Kidney capillary endothelial cell (primary cell): ENCODE measurements at regions not wholly inside any gene's neighbourhood (a gene's known extent, or its start where the extent isn't known, plus 50 kb on each side); places are given as distances from the start of the nearest gene placed in this dataset.
"Not testable (repeated sequence)": the region's sequence is repeated elsewhere in the genome, so short reads cannot be mapped to it uniquely, and the experiment has no call there.

Source experiments
- DNase-seq: peaks from one replicate; pipeline ENCODE4 v3.0.0-alpha.2; 2018; ENCODE audit warnings: low spot score

GRCh38 chr5:10126900-10127299, 122.8 kb downstream of the ATPSCKMT start:
- DNase-seq: no peak

- DNase-seq: no peak
Observed at GRCh38 chr5:10125116-10125515, 124.6 kb downstream of the ATPSCKMT start.

GRCh38 chr5:10124287-10124686, 125.4 kb downstream of the ATPSCKMT start:
- DNase-seq: no peak

- DNase-seq: no peak
Observed at GRCh38 chr5:10123254-10123989, 126.3 kb downstream of the ATPSCKMT start.

GRCh38 chr5:10122076-10122726, 127.5 kb downstream of the ATPSCKMT start:
- DNase-seq: no peak

- no peak for DNase-seq
Observed at GRCh38 chr5:10120934-10121333, 128.8 kb downstream of the ATPSCKMT start.

GRCh38 chr5:10118150-10118549, 131.5 kb downstream of the ATPSCKMT start:
- DNase-seq: no peak

- DNase-seq: no peak
Observed at GRCh38 chr5:10116594-10116993, 133.1 kb downstream of the ATPSCKMT start.

- no peak for DNase-seq
Observed at GRCh38 chr5:10115669-10116068, 134.0 kb downstream of the ATPSCKMT start.

- peak; percentile 12 for DNase-seq
Observed at GRCh38 chr5:10111571-10111970, 138.1 kb downstream of the ATPSCKMT start.

- DNase-seq: no peak
Observed at GRCh38 chr5:10110228-10110627, 139.5 kb downstream of the ATPSCKMT start.

- DNase-seq: no peak
Observed at GRCh38 chr5:10109299-10109698, 140.4 kb downstream of the ATPSCKMT start.

- DNase-seq: no peak
Observed at GRCh38 chr5:10106806-10107205, 142.9 kb downstream of the ATPSCKMT start.

GRCh38 chr5:10106285-10106684, 143.4 kb downstream of the ATPSCKMT start:
- DNase-seq: no peak

GRCh38 chr5:10102706-10103497, 146.8 kb downstream of the ATPSCKMT start:
- no peak for DNase-seq

GRCh38 chr5:10102235-10102634, 147.5 kb downstream of the ATPSCKMT start:
- not testable (repeated sequence) for DNase-seq

GRCh38 chr5:10099548-10099947, 150.1 kb downstream of the ATPSCKMT start:
- DNase-seq: no peak

- DNase-seq: no peak
Observed at GRCh38 chr5:10091701-10092100, 158.0 kb downstream of the ATPSCKMT start.

GRCh38 chr5:10090074-10090473, 159.6 kb downstream of the ATPSCKMT start:
- no peak for DNase-seq

- no peak for DNase-seq
Observed at GRCh38 chr5:10085185-10085584, 164.5 kb downstream of the ATPSCKMT start.

- DNase-seq: no peak
Observed at GRCh38 chr5:10081584-10081983, 168.1 kb downstream of the ATPSCKMT start.

GRCh38 chr5:10077791-10078545, 171.7 kb downstream of the ATPSCKMT start:
- DNase-seq: no peak
